Psoas muscle (tissue), 7 donors: ENCODE measurements at regions not wholly inside any gene's neighbourhood (a gene's known extent, or its start where the extent isn't known, plus 50 kb on each side); places are given as distances from the start of the nearest gene placed in this dataset.
A peak's percentile ranks its signal among the peaks of the same experiment; 100 is the strongest.

Source experiments
- ATAC-seq, 4 donors: fragments of 200-7000 bp; cut with Tn5 transposase; one replicate each; pipeline ENCODE4 v1.9.1; 2020; ENCODE audit warnings: moderate library complexity in 3 of 4, mild to moderate bottlenecking in 2 of 4
- DNase-seq, 2 donors: peaks; one replicate each; pipeline ENCODE4 v3.0.0-alpha.2; 2020
- H3K27ac ChIP-seq: fragments of 200-600 bp; one replicate; pipeline ENCODE4 v1.8.0; 2022
- H3K27me3 ChIP-seq, 3 donors: fragments of 200-600 bp in 1 of 3; one replicate each; pipeline versions ENCODE4 v1.6.1 to v1.8.0; 2013 to 2022; ENCODE audit warnings: low read length in 2 of 3, mild to moderate bottlenecking in 2 of 3, moderate library complexity in 1 of 3; ENCODE audit not compliant: insufficient read depth in 3 of 3
- H3K36me3 ChIP-seq, 2 donors: fragments of 200-600 bp in 1 of 2; one replicate each; pipeline versions ENCODE4 v1.6.1 to v1.8.0; 2013 to 2022; ENCODE audit warnings: low read depth in 1 of 2, mild to moderate bottlenecking in 1 of 2, moderate library complexity in 1 of 2; ENCODE audit not compliant: insufficient read depth in 1 of 2
- H3K4me1 ChIP-seq: fragments of 200-600 bp; one replicate; pipeline ENCODE4 v1.8.0; 2022
- H3K4me3 ChIP-seq: fragments of 200-600 bp; one replicate; pipeline ENCODE4 v1.8.0; 2022; ENCODE audit warnings: mild to moderate bottlenecking
- H3K9me3 ChIP-seq: fragments of 200-600 bp; one replicate; pipeline ENCODE4 v1.8.0; 2022
- WGBS, 3 donors: extraction: QIAGEN DNeasy Blood & Tissue Kit; methylation state at CpG; one replicate each; pipeline versions ENCODE4 v1.1.6 to v1.1.7; 2013; 5-methylcytosine and 5-hydroxymethylcytosine counted together
- intact Hi-C, 2 donors: fragments of 100-400 bp; cut with DNase I; formaldehyde crosslinking; loops; one replicate each; pipeline versions ENCODE4 v1.11.0 to v1.14.2; 2022
- TF ChIP-seq, protein P1 (sequence below): fragments of 200-600 bp; IDR thresholded peaks from one replicate; pipeline ENCODE4 v1.8.0; 2022; ENCODE audit warnings: antibody characterized with exemption
- donor health status: healthy with polysubstance abuse.
- donor health status: DM: no; HTN: no; CAD: no; lungs with moderate emphysema.
- donor health status: Bipolar disorder and iron deficiency.
- donor health status: healthy.
- donor health status: DM: yes; HTN: yes; CAD: no.
- donor health status: DM: no; HTN: no; CAD: no.
- donor health status: DM: yes; HTN: yes; CAD: no.

DNA sequence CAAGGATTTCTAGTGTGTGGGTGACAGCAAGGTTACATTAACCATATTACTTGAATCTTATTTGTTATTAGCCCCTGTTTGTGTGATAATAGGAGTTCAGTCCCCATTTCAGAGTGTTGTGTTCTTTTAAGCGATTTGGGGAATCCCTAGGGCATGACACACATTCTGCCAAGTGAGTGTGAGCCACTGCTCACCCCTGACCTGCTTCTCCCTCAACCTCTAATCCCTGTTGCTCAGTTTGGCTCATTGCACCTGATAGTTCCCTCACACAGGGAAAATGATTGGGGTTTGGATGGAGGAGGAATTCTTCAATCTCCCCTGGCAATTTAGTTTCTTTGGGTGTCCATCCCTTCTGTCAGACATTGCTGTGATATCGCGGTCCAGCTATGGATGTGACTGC is 149.2 kb downstream of the DMRTA1 start:
- H3K36me3 ChIP-seq: no peaks in the 10 kb centered on the region
- 85 to 92% (median 87%) methylated on average over 3 of the region's 3 CpGs for WGBS, 3 donors
- H3K4me1 ChIP-seq: no peaks in the 10 kb centered on the region
- no peaks in the 10 kb centered on the region for H3K9me3 ChIP-seq
- intact Hi-C loops: no loop called here
- no peak for ATAC-seq
- no peak overlapping the region for H3K4me3 ChIP-seq
- TF ChIP-seq, protein P1, sequence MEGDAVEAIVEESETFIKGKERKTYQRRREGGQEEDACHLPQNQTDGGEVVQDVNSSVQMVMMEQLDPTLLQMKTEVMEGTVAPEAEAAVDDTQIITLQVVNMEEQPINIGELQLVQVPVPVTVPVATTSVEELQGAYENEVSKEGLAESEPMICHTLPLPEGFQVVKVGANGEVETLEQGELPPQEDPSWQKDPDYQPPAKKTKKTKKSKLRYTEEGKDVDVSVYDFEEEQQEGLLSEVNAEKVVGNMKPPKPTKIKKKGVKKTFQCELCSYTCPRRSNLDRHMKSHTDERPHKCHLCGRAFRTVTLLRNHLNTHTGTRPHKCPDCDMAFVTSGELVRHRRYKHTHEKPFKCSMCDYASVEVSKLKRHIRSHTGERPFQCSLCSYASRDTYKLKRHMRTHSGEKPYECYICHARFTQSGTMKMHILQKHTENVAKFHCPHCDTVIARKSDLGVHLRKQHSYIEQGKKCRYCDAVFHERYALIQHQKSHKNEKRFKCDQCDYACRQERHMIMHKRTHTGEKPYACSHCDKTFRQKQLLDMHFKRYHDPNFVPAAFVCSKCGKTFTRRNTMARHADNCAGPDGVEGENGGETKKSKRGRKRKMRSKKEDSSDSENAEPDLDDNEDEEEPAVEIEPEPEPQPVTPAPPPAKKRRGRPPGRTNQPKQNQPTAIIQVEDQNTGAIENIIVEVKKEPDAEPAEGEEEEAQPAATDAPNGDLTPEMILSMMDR: no peak
- no peak for DNase-seq
- H3K27me3 ChIP-seq: no peaks in the 10 kb centered on the region
- no peak overlapping the region for H3K27ac ChIP-seq

GRCh38 chr9:22617156-22617555 is 170.5 kb downstream of the DMRTA1 start:
- Histone ChIP-seq H3K9me3 (no peaks in the 10 kb centered on the region), H3K36me3 (no peaks in the 10 kb centered on the region), H3K4me1 (peaks cover 18% of the 10 kb centered on the region), H3K27ac (peak overlapping the region; percentile 70), H3K4me3 (no peak overlapping the region), H3K27me3 (no peaks in the 10 kb centered on the region)
- ATAC-seq: peak; percentile 77 to 89 (median 88)
- WGBS, 3 donors: 34 to 46% (median 37%) methylated on average over 2 of the region's 2 CpGs
- DNase-seq: no peak
- TF ChIP-seq, protein P1: no peak
- intact Hi-C loops: no loop called here

DNA sequence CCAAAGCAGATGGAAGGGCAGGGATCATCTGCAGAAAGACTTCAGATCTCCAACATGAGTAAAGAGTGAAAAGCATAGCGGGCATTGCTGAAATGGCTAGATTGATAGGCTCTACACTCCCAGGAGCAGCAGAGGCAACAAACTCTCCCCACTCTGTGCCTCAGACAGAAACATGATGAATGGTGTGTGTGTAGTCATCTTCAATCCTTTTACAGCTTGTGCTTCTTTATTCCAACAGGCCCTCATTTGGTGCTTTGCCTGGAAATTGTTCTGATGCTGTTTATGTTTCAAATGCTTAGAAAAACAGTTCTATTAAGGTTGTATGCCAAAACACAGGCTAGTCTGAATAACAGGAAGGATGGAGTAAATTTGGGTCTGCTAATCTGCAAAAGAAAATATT is 176.2 kb downstream of the DMRTA1 start:
- H3K4me1 ChIP-seq: peaks cover 4% of the 10 kb centered on the region
- H3K36me3 ChIP-seq: no peaks in the 10 kb centered on the region
- no peak overlapping the region for H3K27ac ChIP-seq
- no peak overlapping the region for H3K4me3 ChIP-seq
- no peaks in the 10 kb centered on the region for H3K27me3 ChIP-seq
- DNase-seq: no peak
- TF ChIP-seq, protein P1: no peak
- no peaks in the 10 kb centered on the region for H3K9me3 ChIP-seq
- intact Hi-C loops: no loop called here
- no peak for ATAC-seq
- 77 to 88% (median 82%) methylated on average over 1 of the region's 1 CpG for WGBS, 3 donors

DNA sequence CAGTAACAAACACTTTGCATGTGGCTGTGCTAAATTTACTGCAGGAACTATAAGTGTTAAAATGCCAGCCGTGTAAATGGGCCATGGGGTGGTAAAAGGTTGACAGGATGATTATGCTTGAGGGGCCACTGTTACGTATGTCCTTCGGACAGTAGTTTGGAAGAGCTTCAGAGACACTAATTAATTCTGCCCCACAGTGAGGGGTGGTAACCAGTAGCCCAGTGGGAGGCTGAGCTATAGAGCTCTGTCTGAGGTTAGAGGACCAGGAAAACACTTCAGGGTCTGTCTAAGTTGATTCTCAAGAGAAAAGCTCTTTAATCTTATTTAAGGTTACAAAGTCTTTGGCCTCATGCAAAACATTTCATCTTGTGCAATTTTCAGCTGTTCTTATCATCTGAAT is 176.6 kb downstream of the DMRTA1 start:
- Histone ChIP-seq H3K4me3 (no peak overlapping the region), H3K36me3 (no peaks in the 10 kb centered on the region), H3K9me3 (no peaks in the 10 kb centered on the region), H3K27ac (no peak overlapping the region), H3K27me3 (no peaks in the 10 kb centered on the region), H3K4me1 (no peaks in the 10 kb centered on the region)
- intact Hi-C loops: no loop called here
- 30 to 38% (median 37%) methylated on average over 3 of the region's 3 CpGs for WGBS, 3 donors
- TF ChIP-seq, protein P1: no peak
- DNase-seq (no peak), ATAC-seq (no peak)

- intact Hi-C loops: no loop called here
- no peak for DNase-seq
- no peak for ATAC-seq
Measured at GRCh38 chr9:22625540-22625939, 178.9 kb downstream of the DMRTA1 start.

More at GRCh38 chr9:22625540-22625939, 178.9 kb downstream of the DMRTA1 start:
- Histone ChIP-seq H3K9me3 (no peaks in the 10 kb centered on the region), H3K36me3 (no peaks in the 10 kb centered on the region), H3K4me3 (no peak overlapping the region), H3K27me3 (no peaks in the 10 kb centered on the region), H3K27ac (no peak overlapping the region), H3K4me1 (no peaks in the 10 kb centered on the region)
- 86 to 89% (median 87%) methylated on average over 4 of the region's 4 CpGs for WGBS, 3 donors
- TF ChIP-seq, protein P1: no peak
